ENCODE measurements at regions not wholly inside any gene's neighbourhood (a gene's known extent, or its start where the extent isn't known, plus 50 kb on each side); places are given as distances from the start of the nearest gene placed in this dataset.

DNA sequence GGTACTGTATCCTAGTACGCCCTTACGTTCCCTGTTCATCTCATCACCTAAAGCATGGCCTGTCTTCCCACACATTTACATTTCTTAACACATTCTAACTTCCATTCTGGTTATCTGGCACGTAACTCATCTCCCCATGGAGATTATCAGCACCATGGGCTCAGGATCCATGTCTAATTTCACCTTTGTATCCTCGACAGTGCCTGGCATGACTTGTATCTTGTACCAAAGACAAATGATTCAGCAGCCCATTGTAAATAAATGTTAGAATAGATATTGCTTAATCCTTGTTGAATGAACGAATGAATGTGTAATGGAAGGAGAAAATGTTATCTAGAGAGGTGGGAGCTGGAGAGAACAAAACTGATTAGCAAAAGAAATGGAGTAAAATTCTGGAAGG lies 69.7 kb upstream of the TPM1 start:
- no peak for TF ChIP-seq CEBPB (IDR thresholded peaks at IDR 0.05)
- TF ChIP-seq YY1 (IDR thresholded peaks at IDR 0.05; ENCODE audit: low read depth) = no peak
- no peak for TF ChIP-seq EGR1 (IDR thresholded peaks at IDR 0.05)
- TF ChIP-seq RAD21 (IDR thresholded peaks at IDR 0.05; ENCODE audit: low read depth) = no peak
- no peak for TF ChIP-seq NFIC (IDR thresholded peaks at IDR 0.05)
- TF ChIP-seq CREB1 (IDR thresholded peaks at IDR 0.05; ENCODE audit: low read depth) = no peak
- TF ChIP-seq, protein P1, sequence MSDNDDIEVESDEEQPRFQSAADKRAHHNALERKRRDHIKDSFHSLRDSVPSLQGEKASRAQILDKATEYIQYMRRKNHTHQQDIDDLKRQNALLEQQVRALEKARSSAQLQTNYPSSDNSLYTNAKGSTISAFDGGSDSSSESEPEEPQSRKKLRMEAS (IDR thresholded peaks at IDR 0.05) = no peak
- TF ChIP-seq TCF12 (IDR thresholded peaks at IDR 0.05; ENCODE audit: low read depth) = no peak
- TF ChIP-seq, protein P2, sequence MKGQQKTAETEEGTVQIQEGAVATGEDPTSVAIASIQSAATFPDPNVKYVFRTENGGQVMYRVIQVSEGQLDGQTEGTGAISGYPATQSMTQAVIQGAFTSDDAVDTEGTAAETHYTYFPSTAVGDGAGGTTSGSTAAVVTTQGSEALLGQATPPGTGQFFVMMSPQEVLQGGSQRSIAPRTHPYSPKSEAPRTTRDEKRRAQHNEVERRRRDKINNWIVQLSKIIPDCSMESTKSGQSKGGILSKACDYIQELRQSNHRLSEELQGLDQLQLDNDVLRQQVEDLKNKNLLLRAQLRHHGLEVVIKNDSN (IDR thresholded peaks at IDR 0.05) = no peak
- TF ChIP-seq, protein P3, sequence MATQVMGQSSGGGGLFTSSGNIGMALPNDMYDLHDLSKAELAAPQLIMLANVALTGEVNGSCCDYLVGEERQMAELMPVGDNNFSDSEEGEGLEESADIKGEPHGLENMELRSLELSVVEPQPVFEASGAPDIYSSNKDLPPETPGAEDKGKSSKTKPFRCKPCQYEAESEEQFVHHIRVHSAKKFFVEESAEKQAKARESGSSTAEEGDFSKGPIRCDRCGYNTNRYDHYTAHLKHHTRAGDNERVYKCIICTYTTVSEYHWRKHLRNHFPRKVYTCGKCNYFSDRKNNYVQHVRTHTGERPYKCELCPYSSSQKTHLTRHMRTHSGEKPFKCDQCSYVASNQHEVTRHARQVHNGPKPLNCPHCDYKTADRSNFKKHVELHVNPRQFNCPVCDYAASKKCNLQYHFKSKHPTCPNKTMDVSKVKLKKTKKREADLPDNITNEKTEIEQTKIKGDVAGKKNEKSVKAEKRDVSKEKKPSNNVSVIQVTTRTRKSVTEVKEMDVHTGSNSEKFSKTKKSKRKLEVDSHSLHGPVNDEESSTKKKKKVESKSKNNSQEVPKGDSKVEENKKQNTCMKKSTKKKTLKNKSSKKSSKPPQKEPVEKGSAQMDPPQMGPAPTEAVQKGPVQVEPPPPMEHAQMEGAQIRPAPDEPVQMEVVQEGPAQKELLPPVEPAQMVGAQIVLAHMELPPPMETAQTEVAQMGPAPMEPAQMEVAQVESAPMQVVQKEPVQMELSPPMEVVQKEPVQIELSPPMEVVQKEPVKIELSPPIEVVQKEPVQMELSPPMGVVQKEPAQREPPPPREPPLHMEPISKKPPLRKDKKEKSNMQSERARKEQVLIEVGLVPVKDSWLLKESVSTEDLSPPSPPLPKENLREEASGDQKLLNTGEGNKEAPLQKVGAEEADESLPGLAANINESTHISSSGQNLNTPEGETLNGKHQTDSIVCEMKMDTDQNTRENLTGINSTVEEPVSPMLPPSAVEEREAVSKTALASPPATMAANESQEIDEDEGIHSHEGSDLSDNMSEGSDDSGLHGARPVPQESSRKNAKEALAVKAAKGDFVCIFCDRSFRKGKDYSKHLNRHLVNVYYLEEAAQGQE (IDR thresholded peaks at IDR 0.05; ENCODE audit: low read depth) = no peak
- TF ChIP-seq FOXM1 (IDR thresholded peaks at IDR 0.05; ENCODE audit: borderline replicate concordance, low read depth) = no peak

DNA sequence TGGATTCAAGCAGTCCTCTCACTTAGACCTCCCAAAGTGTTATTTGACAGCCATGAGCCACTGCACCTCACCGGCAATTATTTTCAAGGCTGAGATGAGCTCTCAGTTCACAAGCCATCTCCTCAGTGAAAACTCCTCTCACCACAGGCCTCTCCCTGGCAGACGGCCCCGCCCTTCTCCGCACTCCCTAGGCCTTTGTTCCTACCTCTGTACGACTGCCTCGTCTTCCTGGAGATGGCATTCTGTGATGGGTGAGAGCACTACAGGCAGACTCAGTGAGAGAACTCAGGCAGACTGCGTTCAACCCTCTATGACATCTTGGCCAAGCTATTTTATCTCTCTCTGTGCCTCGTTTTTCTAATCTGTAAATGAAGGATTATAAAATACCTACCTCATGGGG lies 67.0 kb upstream of the TPM1 start:
- no peak for TF ChIP-seq YY1 (IDR thresholded peaks at IDR 0.05; ENCODE audit: low read depth)
- TF ChIP-seq NFIC (IDR thresholded peaks at IDR 0.05) = no peak
- TF ChIP-seq, protein P1 (IDR thresholded peaks at IDR 0.05) = no peak
- TF ChIP-seq ZBTB7A (IDR thresholded peaks at IDR 0.05; ENCODE audit: low read depth) = no peak
- TF ChIP-seq CREB1 (IDR thresholded peaks at IDR 0.05; ENCODE audit: low read depth) = no peak
- no peak for TF ChIP-seq EP300 (IDR thresholded peaks at IDR 0.05; ENCODE audit: borderline replicate concordance)
- TF ChIP-seq, protein P3 (IDR thresholded peaks at IDR 0.05; ENCODE audit: low read depth) = no peak
- TF ChIP-seq RAD21 (IDR thresholded peaks at IDR 0.05; ENCODE audit: low read depth) = no peak
- TF ChIP-seq EGR1 (IDR thresholded peaks at IDR 0.05) = no peak
- TF ChIP-seq TAF1 (IDR thresholded peaks at IDR 0.05; ENCODE audit: low read depth) = no peak

DNA sequence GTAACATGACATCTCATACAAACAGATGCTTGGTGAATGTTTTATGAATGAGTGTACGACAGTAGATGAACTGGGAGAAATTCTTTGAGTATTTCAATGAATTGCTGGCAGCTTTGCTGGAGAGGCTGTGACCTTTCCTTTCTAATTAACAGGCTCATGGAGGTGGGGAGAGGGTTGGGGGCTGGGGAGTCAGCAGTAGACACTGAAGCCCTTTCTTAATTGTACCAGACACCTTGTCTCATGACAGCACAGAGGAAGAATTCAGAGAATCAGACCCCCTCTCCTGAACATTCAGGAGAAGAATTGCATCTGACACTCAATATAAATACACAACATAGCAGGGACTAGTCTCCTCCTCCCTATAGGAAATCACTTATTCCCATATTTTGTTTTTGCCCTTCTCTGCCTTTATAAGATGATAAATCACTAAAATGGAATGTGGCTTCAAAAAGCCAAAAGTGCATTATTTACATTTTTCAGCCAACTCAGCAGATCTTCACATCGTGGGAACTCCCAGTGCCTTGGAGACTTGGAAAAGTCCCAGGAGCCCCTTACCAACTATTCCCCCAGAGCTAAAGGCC lies 66.2 kb upstream of the TPM1 start:
- TF ChIP-seq TCF12 (IDR thresholded peaks at IDR 0.05; ENCODE audit: low read depth) (no peak), FOXM1 (IDR thresholded peaks at IDR 0.05; ENCODE audit: borderline replicate concordance, low read depth) (no peak), CREB1 (IDR thresholded peaks at IDR 0.05; ENCODE audit: low read depth) (no peak), RAD21 (IDR thresholded peaks at IDR 0.05; ENCODE audit: low read depth) (no peak), EP300 (IDR thresholded peaks at IDR 0.05; ENCODE audit: borderline replicate concordance) (no peak), TAF1 (IDR thresholded peaks at IDR 0.05; ENCODE audit: low read depth) (no peak), EGR1 (IDR thresholded peaks at IDR 0.05) (no peak), CEBPB (IDR thresholded peaks at IDR 0.05) (no peak), NFIC (IDR thresholded peaks at IDR 0.05) (no peak), YY1 (IDR thresholded peaks at IDR 0.05; ENCODE audit: low read depth) (no peak), ZBTB7A (IDR thresholded peaks at IDR 0.05; ENCODE audit: low read depth) (no peak), TEAD4 (IDR thresholded peaks at IDR 0.05) (no peak)
- TF ChIP-seq, protein P3 (IDR thresholded peaks at IDR 0.05; ENCODE audit: low read depth) = no peak
- TF ChIP-seq, protein P2 (IDR thresholded peaks at IDR 0.05) = no peak
- TF ChIP-seq, protein P1 (IDR thresholded peaks at IDR 0.05) = no peak
